ENCODE measurements at regions not wholly inside any gene's neighbourhood (a gene's known extent, or its start where the extent isn't known, plus 50 kb on each side); places are given as distances from the start of the nearest gene placed in this dataset.

DNA sequence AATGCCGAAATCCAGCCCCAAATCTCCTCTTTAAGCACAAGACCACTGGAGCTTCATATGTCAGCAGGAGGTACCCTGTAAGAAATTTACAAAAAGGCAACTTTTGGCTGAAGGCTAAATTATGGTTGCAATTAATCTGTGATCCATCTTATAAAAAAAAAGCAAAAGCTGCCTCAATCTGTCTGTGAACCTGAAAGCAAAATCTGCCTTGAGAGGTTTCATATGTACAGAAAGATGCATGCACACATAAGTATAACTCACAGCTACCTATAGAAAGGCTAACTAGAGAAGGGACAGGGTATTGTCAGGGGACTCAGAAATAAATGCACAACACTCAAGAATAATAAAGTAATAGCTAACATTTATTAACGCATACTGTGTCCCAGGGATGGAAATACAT lies 964.2 kb upstream of the ADGRL2 start:
- no peak for DNase-seq
- in situ Hi-C loops (cut with HindIII; ENCODE audit: low pct_ligation_motif_present, low pct_unique_long_range_greater_than_20kb, low sequenced_read_pairs): no loop called here

DNA sequence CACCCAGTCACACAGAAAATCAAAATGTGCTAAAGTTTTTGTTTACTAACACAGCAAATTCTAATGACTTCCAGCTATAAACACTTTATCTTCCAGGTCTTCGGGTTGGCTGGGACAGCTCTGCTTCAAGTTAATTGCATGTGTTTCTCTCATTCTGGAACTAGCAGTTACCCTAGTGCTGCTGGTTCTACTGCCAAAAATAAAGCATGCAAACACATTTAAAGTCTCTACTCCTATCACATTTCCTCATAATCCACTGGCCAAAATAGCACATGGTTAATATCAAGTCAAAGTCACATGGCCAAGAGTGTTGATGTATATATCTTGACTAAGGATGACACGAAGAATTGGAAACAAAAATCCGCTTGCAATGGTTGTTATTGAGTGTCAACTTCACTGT lies 973.1 kb upstream of the ADGRL2 start:
- in situ Hi-C loops (cut with HindIII; ENCODE audit: low pct_ligation_motif_present, low pct_unique_long_range_greater_than_20kb, low sequenced_read_pairs): no loop called here
- no peak for DNase-seq

DNA sequence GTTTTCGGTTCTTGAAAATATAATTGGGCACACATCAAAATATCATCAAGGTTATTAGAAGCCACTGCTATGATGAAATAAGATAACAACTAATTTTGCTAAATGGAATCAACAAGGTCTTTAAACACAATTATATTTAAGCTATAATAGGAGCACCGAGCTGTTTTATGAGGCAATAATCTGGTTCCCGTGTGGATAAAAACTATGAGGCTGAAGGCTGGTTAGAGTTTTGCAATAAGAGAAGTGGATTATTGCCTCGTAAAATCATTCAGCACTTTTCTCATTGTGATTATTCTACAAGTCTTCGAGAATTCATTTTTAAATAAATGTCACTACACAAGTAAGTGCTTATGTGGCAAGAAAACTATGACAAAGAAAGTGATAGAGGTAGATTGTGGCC lies 975.7 kb upstream of the ADGRL2 start:
- DNase-seq: no peak
- in situ Hi-C loops (cut with HindIII; ENCODE audit: low pct_ligation_motif_present, low pct_unique_long_range_greater_than_20kb, low sequenced_read_pairs): no loop called here

DNA sequence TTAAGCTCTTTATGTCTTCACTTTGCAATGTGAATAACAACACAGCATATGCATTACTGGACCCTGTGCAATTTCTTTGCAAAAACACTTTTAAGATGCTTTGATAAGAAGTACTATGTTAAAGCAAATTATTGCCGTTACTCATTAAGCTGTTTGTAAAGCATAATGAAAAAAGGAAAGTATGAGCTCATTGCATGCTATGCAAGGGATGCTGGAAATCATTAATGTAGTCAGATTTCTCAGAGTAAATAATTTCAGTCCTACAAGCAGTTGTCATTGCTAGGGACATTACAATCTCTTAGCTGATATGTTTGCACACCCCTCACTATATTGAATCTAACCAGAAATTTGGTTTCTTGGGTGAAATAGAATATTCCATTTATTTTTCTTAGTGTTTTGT lies 982.5 kb upstream of the ADGRL2 start:
- in situ Hi-C loops (cut with HindIII; ENCODE audit: low pct_ligation_motif_present, low pct_unique_long_range_greater_than_20kb, low sequenced_read_pairs): no loop called here
- no peak for DNase-seq

DNA sequence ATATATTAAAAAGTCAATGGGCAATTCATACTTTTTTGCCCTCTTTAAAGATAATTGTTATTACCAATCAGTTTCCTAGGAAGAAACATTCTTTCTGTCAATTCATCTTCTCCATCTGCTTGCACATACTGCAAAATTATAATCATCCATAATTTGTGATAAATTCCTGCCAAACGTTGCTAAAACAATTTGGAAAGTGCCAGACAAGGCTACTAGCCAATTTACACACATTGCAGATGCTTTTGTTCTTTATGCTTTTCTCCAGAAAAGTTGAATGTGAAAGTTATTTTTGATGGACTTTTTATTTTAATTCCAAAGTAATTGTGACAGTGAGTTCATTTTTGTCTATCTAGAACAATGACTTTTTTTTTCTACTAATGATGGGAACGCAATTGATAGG lies 992.8 kb upstream of the ADGRL2 start:
- DNase-seq: no peak

DNA sequence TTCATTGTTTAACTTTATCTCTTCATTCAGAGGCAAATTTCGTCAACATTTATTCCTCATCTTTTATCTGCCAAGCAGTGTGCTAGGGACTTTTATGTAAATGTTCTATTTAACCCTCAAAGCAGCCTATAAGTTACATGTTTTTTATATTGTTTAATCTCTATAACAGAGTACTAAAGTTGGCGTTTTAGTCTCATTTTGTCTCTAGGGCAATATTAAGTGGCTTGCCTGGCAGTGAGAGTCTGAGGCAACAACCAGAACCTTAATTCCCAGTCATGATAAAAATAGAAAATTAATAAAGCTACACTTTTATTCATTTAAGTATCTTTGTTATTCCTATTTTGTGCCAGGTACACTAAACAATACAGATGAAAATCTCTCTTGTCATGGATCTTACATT lies 994.3 kb upstream of the ADGRL2 start:
- DNase-seq: no peak

More for the DNA sequence above, 992.8 kb upstream of the ADGRL2 start:
- in situ Hi-C loops (cut with HindIII; ENCODE audit: low pct_ligation_motif_present, low pct_unique_long_range_greater_than_20kb, low sequenced_read_pairs): no loop called here

DNA sequence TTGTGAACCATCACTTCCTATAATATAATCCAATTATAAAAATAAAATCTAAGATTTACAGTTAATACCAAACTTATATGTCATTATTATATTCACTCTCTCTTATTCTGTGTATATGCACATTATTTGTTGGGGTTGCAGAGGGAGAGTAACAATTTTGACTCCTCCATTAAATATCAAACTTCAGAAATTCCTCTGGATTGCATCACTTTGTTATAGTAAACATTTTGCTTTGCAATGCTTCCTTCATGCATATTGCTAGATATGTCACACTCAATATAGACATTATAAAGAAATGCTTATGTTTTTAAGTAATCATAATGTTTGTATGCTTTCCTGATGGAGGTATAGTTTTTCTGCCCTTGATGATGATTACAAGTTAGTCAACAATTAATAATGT lies 999.0 kb upstream of the ADGRL2 start:
- in situ Hi-C loops (cut with HindIII; ENCODE audit: low pct_ligation_motif_present, low pct_unique_long_range_greater_than_20kb, low sequenced_read_pairs): no loop called here
- DNase-seq: no peak

More for the DNA sequence above, 994.3 kb upstream of the ADGRL2 start:
- in situ Hi-C loops (cut with HindIII; ENCODE audit: low pct_ligation_motif_present, low pct_unique_long_range_greater_than_20kb, low sequenced_read_pairs): no loop called here

DNA sequence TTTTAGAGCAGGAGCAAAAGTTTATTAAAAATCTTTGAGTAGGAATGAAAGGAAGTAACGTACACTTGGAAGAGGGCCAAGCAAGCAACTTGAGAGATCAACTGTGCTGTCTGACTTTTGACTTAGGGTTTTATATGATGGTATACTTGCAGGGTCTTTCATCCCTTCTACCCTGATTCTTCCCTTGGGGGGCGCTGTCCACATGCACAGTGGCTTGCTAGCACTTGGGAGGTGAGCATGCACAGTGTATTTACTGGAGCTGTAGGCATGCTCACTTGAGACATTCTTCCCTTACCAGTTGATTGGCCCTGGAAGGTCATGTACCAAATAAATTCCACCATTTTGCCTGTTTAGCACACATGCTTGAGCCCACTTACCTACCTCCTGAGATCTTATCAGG lies 1001.3 kb upstream of the ADGRL2 start:
- no peak for DNase-seq
- in situ Hi-C loops (cut with HindIII; ENCODE audit: low pct_ligation_motif_present, low pct_unique_long_range_greater_than_20kb, low sequenced_read_pairs): no loop called here

DNA sequence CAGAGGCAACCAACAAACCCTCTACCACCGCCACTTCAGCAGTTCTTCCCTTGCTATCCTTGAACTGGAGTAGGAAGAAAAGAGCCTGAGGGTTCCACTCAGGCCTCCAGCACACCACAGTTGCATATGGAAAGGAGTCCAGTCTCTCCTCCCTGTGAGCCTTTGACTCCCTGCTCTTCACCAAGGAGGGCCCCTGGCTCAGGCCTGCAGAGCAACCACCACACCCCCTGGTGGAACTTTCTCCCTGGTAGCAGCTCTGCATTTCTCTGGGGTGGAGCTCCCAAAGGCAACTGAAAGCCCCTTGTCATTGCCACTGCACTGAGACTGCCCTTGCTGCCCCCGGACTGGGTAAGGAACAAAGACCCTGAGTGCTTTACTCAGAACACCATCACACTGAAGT lies 1021.5 kb upstream of the ADGRL2 start:
- no peak for DNase-seq
- in situ Hi-C loops (cut with HindIII; ENCODE audit: low pct_ligation_motif_present, low pct_unique_long_range_greater_than_20kb, low sequenced_read_pairs): no loop called here

DNA sequence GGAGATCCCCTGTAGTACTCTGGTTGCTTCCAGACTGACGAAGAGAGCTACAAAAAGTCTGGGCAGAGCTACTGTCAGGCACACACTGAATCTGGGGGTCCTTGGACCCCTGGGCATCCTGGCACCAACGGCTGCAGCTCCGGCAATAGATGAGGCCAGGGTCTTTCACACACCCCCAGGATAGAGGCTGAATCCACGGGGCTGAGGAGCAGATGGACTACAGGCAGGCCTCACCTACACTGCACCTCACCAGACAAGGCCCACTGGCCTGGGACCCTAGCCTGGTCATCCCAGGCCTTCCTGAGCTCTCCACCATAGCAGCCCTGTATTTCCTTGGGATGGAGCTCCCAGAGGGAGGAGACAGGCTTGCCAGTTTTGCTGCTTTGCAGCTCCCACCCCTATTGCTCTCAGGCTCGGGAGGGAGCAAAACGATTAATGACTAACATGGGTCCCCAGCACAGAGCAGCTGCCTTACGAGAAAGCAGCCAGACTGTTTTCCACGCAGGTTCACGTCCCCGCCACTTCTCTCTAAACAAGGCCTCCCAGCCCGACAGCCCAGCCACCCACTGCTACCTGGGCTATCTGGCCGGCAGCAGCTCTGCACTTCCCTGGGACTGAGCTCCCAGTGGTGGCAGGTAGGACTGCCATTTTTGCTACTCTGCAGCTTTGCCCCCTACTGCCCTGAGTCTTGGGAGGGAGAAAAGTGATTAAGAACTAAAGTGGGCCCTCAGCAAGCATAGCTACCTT lies 1022.5 kb upstream of the ADGRL2 start:
- DNase-seq: no peak
- in situ Hi-C loops (cut with HindIII; ENCODE audit: low pct_ligation_motif_present, low pct_unique_long_range_greater_than_20kb, low sequenced_read_pairs): no loop called here

DNA sequence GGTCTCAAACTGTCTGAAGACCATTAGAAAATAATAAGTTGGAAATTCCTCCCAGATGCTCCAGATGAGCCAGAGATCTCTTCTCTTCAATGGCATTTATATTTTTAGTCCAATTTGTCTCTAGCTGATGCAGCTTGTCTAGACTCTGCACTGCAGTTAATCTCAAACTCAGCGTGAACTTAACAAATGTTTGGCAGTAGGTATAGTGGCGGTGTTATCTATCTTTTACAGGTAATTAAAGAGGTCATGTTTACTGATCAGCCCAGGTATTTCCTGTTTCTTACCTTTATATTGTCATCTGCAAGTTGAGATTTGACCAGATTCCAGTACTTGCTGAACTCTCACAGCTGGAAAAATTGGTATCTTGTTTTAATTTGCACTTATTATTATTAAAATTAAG lies 1024.5 kb upstream of the ADGRL2 start:
- no peak for DNase-seq
- in situ Hi-C loops (cut with HindIII; ENCODE audit: low pct_ligation_motif_present, low pct_unique_long_range_greater_than_20kb, low sequenced_read_pairs): no loop called here

DNA sequence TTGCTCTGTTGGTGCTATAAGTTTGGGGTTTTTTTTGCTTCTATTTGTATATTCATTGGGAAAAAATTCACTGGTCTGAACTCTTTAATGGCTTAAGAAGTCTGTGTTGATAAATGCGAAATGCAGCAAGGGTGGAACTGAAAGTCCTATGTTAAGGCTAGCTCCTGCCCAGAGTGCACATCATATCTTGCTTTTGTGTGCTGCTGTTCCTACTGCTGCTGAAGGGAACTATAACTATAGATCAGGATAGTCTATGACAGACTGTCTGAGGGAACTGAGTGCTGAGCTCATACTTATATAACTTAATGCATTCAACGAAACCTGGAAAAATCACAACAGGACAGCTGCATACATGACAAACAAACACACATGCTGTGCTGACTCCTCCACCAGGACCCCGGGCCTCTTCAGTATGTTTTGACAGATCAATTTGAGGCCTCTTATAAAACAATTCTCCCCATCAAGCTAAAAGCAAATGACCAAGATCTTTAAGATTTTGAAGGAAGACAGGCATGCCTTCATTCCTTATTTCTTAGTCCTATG lies 1031.5 kb upstream of the ADGRL2 start:
- DNase-seq: no peak
- in situ Hi-C loops (cut with HindIII; ENCODE audit: low pct_ligation_motif_present, low pct_unique_long_range_greater_than_20kb, low sequenced_read_pairs): no loop called here

DNA sequence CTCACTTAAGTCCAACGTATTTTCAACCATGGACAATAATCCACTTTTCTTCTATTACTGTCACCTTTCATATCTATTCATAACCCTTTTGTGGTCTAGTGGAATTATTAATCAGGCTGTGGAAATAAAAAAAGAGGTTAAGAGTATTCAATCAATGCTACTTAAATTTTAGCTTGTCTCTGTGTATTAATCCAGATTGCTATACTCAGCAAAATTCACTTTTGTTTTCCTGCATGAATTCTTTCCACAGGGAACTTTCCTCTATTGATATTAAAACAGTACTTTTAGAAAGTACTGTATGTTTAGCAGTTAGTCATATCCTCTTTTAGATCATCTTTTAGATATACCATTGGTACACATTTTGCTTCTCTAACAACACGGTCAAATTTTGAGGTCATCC lies 1033.0 kb upstream of the ADGRL2 start:
- in situ Hi-C loops (cut with HindIII; ENCODE audit: low pct_ligation_motif_present, low pct_unique_long_range_greater_than_20kb, low sequenced_read_pairs): no loop called here
- DNase-seq: no peak

DNA sequence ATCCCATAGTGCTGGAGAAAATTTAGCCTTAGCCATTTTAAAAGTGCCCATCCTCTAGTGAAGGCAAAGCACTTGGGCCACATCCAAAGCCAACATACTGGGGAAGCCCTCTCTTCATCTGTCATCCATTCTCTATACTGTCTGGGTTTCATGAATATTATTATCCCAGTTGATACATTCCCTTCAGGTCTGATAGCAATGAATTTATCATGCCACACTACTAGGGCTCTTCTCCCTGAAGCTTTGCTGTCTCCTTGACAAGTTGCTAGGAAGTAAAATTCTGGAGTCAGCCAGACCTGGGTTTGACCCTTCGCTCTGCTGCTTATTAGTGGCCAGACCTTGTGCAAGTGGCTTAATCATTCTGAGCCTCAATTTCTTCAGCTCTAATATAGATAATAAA lies 1041.4 kb upstream of the ADGRL2 start:
- in situ Hi-C loops (cut with HindIII; ENCODE audit: low pct_ligation_motif_present, low pct_unique_long_range_greater_than_20kb, low sequenced_read_pairs): no loop called here
- DNase-seq: no peak

DNA sequence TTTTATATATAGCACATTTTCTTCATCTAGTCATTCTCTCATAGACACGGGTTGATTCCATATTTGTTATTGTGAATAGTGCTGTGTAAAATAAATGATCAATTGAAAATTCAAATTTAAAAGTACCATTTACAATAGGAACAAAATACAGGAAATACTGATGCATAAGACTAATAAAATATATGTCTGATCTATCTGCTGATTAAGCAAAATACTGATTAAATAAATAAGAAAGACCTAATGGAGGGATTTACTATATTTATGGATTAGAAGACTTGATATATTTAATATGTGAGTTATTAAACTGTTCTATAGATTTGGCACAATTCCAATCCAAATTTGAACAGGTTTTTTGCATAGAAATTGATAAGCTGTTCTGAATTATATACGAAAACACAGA lies 1044.8 kb upstream of the ADGRL2 start:
- no peak for DNase-seq
- in situ Hi-C loops (cut with HindIII; ENCODE audit: low pct_ligation_motif_present, low pct_unique_long_range_greater_than_20kb, low sequenced_read_pairs): no loop called here

DNA sequence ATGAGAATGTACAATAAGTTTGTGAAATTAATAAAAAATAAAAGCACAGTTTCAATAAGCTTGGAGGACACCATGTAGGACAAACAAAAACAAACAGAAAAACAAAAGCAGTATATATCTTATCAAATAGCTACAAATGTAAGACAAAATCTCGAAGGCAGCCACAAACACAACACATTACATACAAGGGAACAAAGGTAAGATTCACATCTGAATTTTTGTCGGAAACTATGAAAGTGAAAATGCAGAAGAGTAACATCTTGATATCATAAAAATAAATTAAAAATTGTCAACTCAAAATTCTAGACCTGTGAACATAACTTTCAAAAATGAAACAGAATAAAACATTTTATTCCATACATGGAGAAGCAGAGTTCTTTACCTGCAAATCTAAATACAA lies 1049.5 kb upstream of the ADGRL2 start:
- in situ Hi-C loops (cut with HindIII; ENCODE audit: low pct_ligation_motif_present, low pct_unique_long_range_greater_than_20kb, low sequenced_read_pairs): no loop called here
- DNase-seq: no peak

DNA sequence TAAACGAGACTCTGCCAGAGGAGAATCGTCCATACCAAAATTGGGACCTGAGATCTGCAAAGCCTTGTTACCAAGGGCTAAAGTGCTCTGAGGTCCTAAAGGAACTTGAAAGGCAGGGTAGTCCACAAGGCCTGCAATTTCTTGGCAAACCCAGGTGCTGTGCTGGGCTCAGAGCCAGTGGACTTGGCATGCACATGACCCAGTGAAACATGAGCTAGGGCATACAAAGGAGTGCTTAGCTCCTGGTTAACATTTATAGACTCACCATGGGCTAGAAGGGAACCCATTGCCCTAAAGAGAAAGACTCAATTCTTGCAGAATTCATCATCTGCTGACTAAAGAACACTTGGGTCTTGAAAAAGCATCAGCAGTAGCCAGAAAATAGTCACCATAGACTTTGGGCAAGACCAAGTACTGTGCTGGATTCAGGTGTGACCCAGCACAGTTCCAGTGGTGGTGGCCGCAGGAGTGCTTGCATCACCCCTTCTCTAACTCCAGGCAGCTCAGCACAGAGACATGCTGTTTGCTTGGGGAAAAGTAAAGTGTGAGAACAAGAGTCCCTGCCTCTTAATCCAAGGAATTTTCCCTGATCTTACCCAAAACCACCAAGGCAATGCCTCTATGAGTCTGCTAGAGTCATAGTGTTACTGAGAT lies 1069.4 kb upstream of the ADGRL2 start:
- in situ Hi-C loops (cut with HindIII; ENCODE audit: low pct_ligation_motif_present, low pct_unique_long_range_greater_than_20kb, low sequenced_read_pairs): no loop called here
- DNase-seq: no peak

DNA sequence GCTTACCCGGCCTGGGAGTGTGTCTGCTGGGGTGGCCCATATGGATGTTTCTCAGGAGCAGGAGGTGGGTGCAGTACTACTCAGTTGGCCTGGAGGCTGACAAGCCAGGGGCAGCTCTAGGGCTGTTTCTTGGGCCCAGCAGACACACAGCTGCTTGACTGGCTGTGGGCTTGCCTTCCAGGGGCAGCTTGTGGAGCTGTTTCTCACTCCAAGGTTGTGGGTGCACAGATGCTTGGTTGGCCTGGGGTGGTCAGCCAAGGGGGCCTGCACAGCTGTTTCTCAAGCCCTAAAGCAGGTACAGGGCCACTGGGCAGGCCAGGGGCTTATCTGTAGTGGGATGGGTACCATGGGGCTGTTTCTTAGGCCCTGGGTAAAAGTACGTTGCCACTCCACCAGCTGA lies 1078.1 kb upstream of the ADGRL2 start:
- in situ Hi-C loops (cut with HindIII; ENCODE audit: low pct_ligation_motif_present, low pct_unique_long_range_greater_than_20kb, low sequenced_read_pairs): no loop called here
- no peak for DNase-seq

DNA sequence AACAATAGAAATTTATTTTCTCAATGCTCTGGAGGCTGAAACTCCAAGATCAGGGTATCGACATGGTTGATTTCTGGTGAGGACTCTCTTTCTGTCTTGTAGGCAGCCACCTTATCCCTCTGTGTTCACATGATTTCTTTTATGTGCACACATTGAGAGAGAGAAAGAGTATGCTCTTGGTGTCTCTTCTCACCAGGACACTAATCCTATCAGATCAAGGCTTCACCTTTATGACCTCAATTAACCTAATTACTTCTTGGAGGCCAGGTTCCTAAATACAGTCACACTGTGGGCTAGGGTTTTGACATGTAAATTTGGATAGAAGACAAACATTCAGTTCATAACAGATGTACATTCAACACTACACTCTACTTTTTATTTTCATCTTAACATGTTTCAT lies 1094.2 kb upstream of the ADGRL2 start:
- no peak for DNase-seq
- in situ Hi-C loops (cut with HindIII; ENCODE audit: low pct_ligation_motif_present, low pct_unique_long_range_greater_than_20kb, low sequenced_read_pairs): no loop called here

DNA sequence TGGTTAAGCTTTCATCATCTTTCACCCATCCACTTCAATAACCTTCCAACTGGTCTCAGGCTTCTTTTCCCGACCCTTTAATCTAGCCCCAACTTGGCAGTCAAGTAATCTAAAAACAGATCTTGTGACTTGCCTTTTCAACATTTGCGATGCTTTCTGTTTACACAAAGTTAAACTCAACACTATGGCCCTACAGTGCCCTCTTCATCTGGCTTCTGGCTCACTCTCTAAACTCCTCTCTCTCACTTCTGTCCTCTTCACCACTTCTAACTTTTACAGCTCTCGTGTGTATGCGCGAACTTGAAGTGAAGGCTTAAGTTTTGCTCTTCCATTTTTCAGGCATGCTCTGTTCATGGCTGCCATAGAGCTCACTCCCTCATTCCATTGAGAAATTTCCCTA lies 1122.3 kb upstream of the ADGRL2 start:
- in situ Hi-C loops (cut with HindIII; ENCODE audit: low pct_ligation_motif_present, low pct_unique_long_range_greater_than_20kb, low sequenced_read_pairs): no loop called here
- DNase-seq: no peak
